NOMO-1 treated with DMSO at 0.1 percent for 48 hours (cell line): ENCODE measurements at regions not wholly inside any gene's neighbourhood (a gene's known extent, or its start where the extent isn't known, plus 50 kb on each side); places are given as distances from the start of the nearest gene placed in this dataset.

Experiments
- DNase-seq: peaks from one replicate; lab custom pipeline; 2025; ENCODE audit not compliant: unreplicated experiment; lab: John Stamatoyannopoulos, UW

DNA sequence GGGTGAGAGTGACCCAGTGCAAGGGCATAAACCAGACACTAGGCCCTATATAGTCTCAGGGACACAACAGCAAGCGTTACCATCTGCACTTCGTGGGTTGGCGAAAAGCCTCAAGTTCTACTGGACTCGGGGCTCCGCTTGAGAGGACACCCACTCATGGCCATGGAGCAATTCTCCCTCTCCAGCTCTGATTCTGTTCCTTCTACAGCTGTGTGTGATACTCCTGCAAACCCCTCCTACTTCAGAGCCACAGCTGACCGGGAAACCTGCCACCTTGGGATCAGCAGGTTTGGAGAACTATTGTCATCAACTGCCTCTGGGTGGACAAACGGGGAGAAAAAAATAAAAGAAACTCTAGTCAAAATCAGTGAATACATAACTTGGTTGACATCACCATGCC lies 306.9 kb downstream of the FGFR2 start:
- DNase-seq = no peak

DNA sequence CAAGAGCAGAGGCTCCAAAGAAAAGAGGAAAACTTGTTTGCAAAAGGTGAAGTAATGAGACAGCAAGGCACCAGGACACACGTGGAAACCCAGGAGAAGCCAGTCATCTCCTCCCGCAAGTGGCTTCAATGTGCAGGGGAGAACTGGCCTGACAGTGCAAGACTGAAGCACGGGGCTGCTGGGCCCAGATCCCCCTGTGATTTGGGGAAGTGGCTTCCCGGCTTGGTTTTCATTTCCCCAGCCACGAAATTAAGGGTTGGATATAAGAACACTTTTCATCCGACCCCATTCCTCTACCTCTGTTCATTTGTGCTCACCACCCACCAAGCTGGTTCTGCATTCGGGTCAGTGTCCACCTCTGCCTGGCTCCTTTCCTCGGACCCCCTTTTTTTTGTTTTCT lies 306.4 kb downstream of the FGFR2 start:
- DNase-seq = peak; percentile 9

DNA sequence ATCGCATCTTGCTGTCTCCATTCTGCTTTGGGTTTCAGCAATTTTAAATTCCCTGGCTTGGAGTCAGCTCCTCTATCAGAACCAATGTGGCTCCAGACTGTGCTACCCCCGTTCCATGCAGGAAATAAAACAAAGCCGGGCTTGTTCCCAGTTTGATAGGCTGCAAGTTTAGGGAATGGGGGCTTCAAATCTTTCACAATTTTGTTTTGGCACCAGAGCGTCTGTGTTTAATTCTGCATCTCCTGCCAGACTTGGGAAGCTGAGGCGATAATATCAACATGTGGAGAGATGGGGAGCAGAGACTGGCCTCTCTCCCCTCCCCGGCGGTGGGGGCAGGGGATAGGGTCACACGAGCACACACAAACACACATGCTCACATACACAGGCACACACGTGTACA lies 305.9 kb downstream of the FGFR2 start:
- DNase-seq = no peak

DNA sequence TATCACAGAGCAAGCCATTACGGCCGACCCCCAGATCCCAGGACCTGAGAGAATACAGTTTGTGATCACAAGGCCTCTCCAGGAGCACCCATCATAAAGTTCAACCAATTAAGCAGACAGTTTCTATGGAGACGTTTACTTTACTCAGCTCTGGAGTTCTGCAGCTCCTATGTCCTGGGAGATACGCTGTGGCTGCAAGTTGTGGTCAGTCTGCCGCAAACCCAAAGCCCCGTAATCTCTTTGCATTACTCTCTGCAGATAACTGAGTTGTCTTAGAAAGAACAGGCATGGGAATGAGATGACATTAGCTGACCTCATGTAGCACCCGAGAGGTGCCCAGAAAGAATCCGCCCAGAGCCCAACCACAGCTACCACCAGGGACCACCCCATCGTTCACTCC lies 305.1 kb downstream of the FGFR2 start:
- DNase-seq = no peak

DNA sequence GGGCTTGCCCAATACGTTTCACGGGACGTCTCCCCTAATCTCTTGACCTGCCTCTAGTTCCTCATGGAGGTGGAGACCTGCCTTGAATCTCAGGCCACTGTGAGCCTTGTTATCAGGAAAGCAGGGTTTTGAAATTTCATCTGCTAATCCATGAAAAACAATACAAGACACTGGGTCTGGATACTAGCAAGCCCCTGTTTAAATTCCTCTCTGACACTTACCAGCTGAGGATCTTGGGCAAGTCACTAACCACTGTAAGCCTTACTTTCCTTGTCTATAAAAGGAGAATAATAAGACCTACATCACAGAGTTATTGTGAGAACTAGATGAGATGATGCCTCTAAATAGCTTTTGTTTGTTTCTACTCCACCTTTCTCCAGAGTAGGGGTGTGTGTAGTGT lies 303.6 kb downstream of the FGFR2 start:
- no peak for DNase-seq

DNA sequence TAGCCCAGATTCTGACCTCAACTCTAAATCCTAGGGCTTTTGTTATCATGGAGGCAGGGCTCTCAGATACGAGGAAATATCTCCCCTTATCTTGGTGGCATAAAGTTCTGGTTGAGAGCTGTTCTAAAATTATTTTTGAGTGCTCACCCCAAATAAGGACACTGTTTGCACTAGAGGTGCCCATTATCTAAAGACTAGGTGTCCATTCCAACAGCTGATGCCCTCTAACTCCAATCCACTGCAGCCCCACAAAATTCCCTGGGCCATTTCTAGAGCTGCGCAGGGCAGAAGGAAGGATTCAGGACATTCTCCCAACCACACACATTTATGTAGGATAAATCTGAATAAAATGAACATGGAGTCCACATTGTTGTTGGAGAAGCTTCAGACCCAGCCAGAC lies 301.9 kb downstream of the FGFR2 start:
- DNase-seq = no peak

DNA sequence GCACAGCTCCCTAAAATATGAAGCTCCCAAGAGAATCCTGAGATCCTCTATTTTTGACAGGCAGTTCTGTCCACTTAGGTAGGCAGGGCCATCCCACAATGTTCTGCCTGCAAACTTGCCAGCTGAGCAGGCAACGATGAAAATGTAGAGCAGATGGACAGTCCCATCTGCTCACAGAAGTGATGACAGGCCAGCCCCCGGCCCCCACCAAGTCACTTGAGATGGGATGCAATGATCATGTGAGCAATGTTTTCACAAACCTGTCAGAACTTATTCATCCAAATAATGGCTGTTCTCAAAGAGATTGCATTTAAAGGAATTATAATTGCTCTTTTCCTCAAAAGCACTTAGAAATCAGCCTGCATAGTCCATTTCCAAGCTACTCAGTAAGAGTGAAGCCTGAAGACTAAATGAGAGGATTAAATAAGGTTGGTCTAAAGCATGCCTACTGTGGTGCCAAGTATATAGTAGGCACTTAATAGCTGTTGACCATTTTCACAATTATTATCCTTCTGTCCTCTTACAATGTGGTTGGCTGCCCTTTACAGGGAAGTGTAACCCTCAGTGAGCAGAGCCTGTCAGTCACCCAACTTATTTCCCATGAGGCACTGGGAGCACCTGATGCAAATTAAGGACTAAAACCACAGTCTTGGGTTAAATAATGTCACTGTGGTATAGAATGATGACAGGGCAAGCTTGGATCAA lies 301.2 kb downstream of the FGFR2 start:
- no peak for DNase-seq

DNA sequence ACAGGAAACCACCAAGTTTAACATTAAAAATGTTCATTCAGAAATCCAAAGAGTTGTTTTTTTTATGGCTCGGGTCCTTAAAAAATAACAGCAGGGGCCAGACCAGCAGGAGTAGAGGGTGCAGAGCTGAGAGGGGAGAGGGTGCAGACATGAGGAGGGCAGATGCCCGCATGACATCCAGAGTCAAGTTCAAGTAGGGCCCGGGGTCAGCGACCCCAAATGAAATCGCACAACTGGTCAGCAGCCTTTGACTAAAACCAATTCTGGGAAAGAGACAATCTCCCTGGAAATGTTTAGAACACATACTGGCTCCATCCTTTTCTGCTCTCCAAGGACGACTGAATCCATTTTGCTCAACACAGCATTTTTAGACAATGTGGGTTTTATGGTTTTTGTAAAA lies 297.5 kb downstream of the FGFR2 start:
- no peak for DNase-seq

DNA sequence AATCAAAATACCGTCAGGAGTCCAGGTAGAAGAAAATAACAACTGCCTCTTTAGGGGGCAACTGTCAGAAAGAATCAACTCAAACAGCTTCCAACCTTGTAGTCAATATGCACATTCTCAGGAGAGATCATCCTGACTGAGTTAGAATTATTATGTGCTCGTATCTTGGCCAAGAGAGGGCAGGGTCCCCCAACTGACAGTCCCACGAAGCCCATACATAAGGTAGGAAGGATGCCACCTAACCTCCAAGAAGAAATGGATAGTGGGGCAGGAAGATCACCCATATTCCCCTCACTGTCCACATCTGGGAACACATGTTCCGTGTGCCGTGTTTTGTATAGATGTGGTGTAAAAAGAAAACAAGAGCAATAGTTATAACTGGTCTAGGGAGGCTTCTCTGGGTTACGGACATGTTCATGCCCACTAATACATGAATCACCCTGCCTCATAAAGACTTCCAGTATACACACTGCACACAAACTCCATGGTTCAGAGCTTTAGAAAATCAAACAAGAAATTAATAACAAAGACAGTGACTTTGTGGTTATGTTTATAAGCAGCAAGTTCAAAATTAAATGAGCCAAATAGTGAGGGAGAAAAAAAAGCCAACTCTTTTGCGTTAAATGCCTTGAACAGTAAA lies 295.6 kb downstream of the FGFR2 start:
- DNase-seq = no peak

DNA sequence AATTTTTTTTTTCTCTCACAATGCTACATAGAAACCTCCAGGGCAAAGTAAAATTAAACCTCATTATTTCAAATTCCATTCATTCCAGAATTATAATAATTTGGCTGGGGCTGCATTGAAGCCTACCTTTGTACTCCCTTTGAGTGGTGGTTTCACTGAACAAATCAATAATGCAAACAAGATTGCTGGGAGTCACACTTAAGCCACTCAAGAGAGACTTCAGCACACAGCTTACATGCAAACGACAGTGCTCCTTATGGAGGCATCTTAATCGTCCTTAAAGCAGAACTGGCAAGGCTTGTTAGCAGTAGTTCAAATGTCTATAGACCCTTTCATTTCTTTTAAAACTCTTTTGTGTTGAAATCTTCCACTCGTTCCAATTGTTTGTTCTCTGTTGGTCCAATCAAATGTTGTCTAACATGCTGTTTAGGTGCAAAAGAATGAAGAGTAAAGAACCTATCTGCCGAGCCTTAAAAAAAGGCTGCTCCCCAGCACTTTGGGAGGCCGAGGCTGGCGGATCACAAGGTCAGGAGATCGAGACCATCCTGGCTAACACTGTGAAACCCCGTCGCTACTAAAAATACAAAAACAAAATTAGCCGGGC lies 294.9 kb downstream of the FGFR2 start:
- DNase-seq = no peak

DNA sequence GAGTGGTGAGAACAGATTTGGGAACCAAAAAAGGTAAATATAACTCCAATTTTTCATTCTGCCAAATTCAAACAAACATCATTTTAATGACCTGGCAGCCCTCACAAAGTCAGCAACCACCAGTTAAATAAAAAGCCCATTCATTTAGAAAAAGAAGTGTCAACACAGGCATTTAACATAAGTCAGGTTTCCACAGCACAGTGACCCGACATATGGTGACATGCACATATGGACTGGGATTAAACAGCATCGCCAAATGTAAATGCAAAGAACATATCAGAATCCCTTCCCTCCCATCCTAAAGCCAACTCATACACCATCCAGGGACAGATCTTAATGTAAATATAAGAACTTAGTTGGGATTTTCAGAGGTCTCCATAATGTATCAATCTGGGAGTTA lies 293.2 kb downstream of the FGFR2 start:
- no peak for DNase-seq

DNA sequence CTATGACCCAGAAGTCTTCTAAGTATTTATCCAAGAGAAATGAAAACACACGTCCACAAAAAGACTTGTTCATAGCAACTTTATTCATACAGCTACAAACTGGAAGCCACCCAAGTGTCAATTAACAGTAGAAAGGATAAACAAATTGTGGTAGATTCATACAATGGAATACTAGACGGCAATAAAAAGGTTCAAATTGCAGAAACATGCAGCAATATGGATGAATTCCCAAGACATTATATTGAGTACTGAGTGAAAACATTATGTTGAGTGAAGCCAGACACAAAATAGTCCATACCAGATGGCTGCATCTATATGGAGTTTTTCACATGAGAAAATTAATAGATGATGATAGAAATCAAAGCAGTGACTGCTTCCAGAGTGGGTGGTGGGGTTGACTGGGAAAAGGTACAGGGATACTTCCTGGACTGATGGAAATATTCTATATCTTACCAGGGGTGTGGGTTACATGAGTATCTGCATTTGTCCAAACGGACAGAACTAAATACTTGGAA lies 292.0 kb downstream of the FGFR2 start:
- no peak for DNase-seq

DNA sequence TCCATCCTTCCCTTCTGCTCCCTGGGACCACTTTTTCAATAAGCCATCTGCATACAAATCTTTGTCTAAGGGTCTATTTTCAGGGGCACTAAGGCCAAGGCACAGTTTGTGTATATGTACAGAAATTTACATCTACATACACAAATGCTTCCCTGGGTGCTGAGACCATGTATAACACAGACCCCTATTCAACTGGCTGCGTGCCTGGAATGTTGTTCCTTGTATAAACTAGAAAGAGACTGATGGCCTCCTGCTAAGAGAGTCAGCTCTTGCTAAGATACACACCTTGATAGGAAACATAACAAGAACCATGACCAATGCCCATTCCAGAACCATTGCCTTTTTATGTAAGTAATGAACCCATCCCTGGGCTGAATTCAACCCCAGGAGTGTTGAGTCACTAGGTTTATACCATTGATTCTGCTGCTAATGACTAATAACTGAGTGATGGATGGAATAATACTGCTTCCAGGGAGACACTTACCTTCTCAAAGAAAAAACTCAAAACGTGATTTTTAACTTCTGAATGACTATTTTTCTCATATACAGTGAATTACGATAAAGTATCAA lies 290.7 kb downstream of the FGFR2 start:
- no peak for DNase-seq

DNA sequence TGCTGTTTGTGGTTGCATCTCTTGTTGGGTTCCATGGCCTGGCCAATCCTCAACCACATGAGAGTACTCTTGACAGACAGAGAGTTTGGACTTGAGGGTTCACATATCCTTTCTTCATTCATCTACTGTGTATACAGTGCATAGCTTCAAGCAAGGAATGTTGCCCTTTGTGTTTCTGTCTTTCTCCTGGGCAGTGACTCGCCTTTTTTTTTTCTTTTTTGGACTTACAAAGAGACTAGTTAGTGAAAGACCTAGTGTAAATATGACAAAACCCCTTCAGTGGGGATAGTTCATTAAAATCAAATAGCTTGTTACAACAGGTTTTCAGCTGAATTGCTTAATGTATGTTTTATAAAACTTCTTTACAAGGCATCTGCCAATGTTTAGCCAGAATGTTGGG lies 290.2 kb downstream of the FGFR2 start:
- no peak for DNase-seq

DNA sequence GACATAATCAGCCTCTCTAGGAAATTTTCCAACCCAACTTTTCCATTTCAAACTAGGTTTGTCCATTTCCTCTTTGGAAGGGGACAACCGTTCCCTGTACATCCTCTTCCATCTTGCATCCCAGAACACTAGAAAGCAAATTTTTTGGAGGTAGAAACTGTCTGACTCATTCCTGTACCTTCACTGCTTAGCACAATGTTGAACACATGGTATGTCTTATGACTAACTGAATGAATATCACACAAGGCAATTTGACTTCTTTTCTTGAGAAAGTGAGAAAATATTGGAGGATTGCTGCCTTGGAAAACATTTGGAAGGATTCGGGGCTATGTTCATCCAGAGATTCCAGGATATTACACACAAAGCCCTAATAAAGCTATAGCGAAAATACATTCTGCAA lies 289.1 kb downstream of the FGFR2 start:
- no peak for DNase-seq

DNA sequence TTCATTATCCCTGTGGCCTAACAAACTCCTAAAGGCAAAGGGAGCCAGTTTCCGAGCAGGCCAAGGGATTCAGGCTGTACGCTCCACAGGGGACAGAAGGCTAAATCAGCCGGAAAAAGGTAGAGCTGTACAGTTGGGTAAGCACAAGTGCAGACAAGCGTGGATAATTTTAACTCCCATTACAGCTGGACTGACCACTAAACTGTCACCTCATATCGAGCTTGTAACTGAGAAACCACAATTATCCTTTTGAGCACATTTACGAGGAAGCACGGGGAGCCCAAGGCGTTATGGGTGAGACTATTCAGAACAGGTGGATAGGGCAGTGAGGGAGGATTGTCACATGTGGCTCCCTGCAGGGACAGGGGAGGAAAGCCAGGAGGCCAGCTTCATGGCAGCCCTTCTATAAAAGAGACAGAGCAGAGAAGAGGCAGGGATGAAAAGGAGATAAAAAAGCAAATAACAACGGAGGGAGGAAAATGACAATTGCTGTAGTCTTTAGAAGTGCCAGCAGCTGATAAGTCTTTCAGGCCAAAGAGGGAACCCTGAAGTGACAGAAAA lies 288.0 kb downstream of the FGFR2 start:
- DNase-seq = no peak

DNA sequence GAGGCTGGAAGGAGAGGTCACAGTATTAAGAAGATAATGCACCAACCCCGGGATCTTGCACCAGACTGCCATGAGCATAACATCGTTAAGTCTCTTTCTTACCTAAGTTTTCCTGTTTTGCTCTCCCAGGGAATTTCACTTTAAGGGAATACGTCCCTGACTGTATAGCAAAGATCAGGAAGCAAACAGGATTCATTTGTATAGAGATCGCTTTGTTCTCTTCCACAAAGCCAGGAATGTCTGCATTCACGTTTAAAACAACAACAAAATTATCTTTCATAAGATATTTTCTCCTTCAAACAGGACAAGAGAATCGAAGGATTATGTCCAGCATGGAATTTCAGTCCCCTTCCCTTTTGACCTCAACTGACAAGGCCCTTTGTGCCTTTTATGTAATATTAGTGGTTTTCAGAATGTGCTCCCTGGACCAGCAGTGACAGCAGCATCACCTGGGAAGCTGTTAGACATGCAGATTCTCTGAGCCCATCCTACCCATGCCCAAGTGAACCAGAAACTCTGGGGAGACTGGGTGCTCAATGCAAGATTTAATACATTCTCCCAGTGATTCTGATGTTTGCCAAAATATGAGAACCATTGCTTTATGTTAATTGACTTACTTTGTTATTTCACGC lies 286.3 kb downstream of the FGFR2 start:
- DNase-seq = no peak

DNA sequence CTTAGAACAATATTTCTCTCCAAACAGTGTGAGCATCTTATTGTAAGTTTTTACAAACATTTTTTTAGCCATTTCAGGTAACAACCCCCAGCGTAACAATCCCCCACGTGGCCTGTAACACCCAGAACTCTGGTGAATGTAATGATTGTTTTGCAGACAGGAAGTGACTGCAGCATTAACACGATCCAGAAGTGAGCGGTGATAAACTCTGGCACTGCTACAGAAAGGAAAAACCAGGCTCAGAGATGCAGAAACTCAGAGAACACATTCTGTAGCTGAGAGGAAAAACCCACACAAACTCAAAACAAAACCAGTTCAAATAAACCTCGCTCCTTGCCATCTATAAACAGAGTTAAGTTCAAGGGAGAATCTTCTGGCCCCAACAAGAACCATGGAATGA lies 285.7 kb downstream of the FGFR2 start:
- DNase-seq = no peak

DNA sequence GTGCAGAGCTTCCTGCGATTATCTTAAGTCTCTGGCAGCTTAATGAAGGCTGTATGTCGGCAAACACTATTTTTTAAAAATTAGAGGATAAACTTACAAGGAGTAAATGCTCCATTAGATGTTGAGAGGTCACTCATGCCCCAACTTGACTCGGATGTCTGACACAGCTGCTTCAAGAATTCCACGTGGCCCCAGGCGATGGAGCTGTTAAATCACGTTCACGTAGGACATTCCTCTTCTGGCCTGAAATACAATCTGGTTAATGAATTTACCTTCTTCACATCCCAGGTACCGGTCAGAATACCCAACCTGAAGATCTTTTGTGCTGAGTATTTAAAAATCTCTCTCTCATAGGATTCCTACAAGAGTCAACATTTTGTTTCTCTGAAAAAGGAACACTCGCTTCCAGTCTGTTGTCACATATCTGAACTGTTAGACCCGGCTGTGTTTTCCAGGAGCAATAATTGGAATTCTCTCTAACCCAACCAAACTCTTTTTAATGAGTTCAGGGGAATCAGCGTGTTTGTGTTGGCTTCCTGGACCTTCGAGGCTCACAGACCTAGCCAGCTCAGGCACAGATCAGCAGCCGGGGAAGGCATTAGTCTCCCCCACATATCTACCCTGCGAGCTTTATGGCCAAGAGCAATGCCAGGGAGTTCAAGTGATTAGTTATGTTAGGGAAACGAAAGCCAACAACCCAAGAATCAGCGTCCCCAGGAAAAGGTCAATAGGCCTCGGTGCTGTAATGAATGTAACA lies 284.9 kb downstream of the FGFR2 start:
- DNase-seq = no peak

DNA sequence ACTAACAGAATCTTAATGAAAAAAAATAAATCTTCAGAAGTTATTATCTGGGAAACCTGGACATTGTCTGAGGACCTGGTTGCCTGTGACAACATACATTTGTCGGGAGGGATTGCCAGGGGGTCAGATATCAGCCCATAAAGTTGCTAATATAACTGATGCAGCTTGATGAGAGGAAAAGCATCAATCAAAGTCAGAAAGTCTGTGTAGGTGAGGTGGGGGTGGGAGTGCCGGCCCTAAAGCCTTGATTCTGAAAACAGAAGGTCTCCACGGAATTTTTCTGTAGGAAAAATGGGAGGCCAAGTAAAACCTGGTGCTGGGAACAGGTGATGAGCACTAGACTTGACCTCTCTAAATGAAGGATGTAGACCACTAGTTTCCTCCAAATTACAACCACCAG lies 281.8 kb downstream of the FGFR2 start:
- no peak for DNase-seq

DNA sequence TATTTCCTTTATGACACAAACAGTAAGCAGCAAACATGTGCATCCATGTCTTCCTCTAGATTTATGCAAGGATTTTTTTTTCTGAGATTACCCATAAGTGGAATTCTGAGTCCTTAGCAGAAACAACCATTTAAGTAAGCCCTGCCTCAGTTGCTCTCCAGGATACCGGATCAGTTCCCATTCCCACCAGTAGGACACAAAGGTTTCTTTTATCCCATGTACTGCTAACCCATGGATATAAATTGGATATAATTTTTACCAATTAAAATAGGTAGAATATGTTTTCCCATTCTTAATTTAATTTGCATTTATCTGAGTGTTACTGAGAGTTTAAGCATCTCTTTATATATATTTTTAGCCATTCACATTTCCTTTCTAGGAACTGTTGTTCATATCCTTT lies 280.9 kb downstream of the FGFR2 start:
- no peak for DNase-seq
